A673 (cell line): ENCODE measurements at regions not wholly inside any gene's neighbourhood (a gene's known extent, or its start where the extent isn't known, plus 50 kb on each side); places are given as distances from the start of the nearest gene placed in this dataset.

Experiments
- EZH2 ChIP-seq: fragments of 200-600 bp; sonication (generic); IDR thresholded peaks from 2 replicates; pipeline ENCODE4 v1.6.1; 2017; ENCODE audit warnings: borderline replicate concordance, low read depth, mild to moderate bottlenecking, mixed read lengths, antibody characterized with exemption, low read length; ENCODE audit not compliant: poor library complexity, severe bottlenecking
- TF ChIP-seq, protein P1 (sequence below): fragments of 300-800, 200-600 bp; sonication (generic); conservative IDR thresholded peaks from 2 replicates; pipeline ENCODE4 v1.5.1; 2017; ENCODE audit warnings: low read depth, mild to moderate bottlenecking, antibody characterized with exemption, low read length, moderate library complexity, mixed read lengths

DNA sequence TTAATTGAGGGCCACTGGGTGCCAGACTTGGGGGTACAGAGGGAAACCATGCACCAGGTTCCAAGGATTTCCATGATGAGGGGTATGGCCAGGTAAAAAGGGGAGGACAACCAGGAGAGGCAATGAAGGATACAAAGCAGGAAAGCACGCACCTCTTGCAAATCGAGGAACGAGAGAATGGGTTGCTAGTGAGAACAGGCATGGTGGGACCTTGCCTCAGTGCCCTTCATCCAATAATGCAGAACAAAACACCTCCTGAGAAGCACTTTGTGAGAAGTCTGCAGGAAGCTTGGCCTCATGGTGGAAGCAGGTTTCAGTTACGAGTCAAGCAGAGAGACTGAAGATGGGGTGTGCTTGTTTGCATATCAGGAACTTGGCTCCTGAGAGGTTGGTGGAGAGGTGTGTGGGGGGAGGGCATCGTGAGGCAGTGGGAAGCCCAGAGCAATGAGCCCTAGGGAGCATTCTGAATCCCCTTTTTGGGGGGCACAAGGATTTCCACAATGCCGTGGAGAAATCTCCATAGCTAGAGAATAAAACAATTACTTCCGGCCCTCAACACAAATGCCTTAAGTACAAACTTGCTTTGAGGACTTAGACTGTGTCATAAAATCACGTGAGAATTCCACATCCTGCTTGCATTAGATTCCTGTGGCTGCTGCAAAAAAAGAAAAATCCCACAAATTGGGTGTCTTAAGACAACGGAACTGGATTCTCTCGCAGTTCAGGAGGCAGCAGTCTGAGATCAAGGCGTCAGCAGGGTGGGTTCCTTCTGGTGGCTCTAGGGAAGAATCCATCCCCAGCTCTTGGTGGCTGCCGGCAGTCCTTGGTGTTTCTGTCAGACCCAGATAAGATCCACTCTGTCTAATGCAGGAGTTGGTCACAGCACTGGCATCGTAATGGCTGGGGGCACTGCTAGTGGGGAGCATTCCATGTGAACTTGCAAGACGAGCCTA lies 54.9 kb upstream of the BACE2 start:
- TF ChIP-seq, protein P1, sequence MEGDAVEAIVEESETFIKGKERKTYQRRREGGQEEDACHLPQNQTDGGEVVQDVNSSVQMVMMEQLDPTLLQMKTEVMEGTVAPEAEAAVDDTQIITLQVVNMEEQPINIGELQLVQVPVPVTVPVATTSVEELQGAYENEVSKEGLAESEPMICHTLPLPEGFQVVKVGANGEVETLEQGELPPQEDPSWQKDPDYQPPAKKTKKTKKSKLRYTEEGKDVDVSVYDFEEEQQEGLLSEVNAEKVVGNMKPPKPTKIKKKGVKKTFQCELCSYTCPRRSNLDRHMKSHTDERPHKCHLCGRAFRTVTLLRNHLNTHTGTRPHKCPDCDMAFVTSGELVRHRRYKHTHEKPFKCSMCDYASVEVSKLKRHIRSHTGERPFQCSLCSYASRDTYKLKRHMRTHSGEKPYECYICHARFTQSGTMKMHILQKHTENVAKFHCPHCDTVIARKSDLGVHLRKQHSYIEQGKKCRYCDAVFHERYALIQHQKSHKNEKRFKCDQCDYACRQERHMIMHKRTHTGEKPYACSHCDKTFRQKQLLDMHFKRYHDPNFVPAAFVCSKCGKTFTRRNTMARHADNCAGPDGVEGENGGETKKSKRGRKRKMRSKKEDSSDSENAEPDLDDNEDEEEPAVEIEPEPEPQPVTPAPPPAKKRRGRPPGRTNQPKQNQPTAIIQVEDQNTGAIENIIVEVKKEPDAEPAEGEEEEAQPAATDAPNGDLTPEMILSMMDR, result no peak
- TF ChIP-seq EZH2, result no peak
